ENCODE measurements at regions not wholly inside any gene's neighbourhood (a gene's known extent, or its start where the extent isn't known, plus 50 kb on each side); places are given as distances from the start of the nearest gene placed in this dataset.

- Histone ChIP-seq H3K27me3 (no peaks in the 10 kb centered on the region), H3K9ac (ENCODE audit: low read depth in 2 of 2, low read length in 2 of 2) (no peak overlapping the region), H3K36me3 (no peaks in the 10 kb centered on the region), H3K4me3 (no peak overlapping the region), H3K9me3 (no peaks in the 10 kb centered on the region), H3K27ac (no peak overlapping the region), H3K4me1 (no peaks in the 10 kb centered on the region)
- TF ChIP-seq CTCF (IDR thresholded peaks at IDR 0.05): no peak
- DNase-seq: no peak
- intact Hi-C loops (cut with DNase I): no loop called here
Measured at GRCh38 chr2:228652366-228652765, 470.9 kb upstream of the SPHKAP start.

- H3K36me3 ChIP-seq: no peaks in the 10 kb centered on the region
- no peaks in the 10 kb centered on the region for H3K27me3 ChIP-seq
- no peaks in the 10 kb centered on the region for H3K4me1 ChIP-seq
- intact Hi-C loops (cut with DNase I): no loop called here
- H3K27ac ChIP-seq: no peak overlapping the region
- no peak overlapping the region for H3K4me3 ChIP-seq
- no peaks in the 10 kb centered on the region for H3K9me3 ChIP-seq
- no peak for DNase-seq
- no peak for TF ChIP-seq CTCF (IDR thresholded peaks at IDR 0.05)
- H3K9ac ChIP-seq (ENCODE audit: low read depth in 2 of 2, low read length in 2 of 2): no peak overlapping the region
Measured at GRCh38 chr2:228649876-228650275, 468.4 kb upstream of the SPHKAP start.

GRCh38 chr2:228649447-228649846 lies 468.0 kb upstream of the SPHKAP start:
- Histone ChIP-seq H3K4me3 (no peak overlapping the region), H3K4me1 (no peaks in the 10 kb centered on the region), H3K27ac (no peak overlapping the region), H3K9ac (ENCODE audit: low read depth in 2 of 2, low read length in 2 of 2) (no peak overlapping the region), H3K9me3 (no peaks in the 10 kb centered on the region), H3K36me3 (no peaks in the 10 kb centered on the region), H3K27me3 (no peaks in the 10 kb centered on the region)
- DNase-seq: no peak
- TF ChIP-seq CTCF (IDR thresholded peaks at IDR 0.05): no peak
- intact Hi-C loops (cut with DNase I): no loop called here

- intact Hi-C loops (cut with DNase I): no loop called here
- Histone ChIP-seq H3K27ac (no peak overlapping the region), H3K4me1 (no peaks in the 10 kb centered on the region), H3K9me3 (no peaks in the 10 kb centered on the region), H3K4me3 (no peak overlapping the region), H3K36me3 (no peaks in the 10 kb centered on the region), H3K9ac (ENCODE audit: low read depth in 2 of 2, low read length in 2 of 2) (no peak overlapping the region), H3K27me3 (no peaks in the 10 kb centered on the region)
- no peak for DNase-seq
- no peak for TF ChIP-seq CTCF (IDR thresholded peaks at IDR 0.05)
Measured at GRCh38 chr2:228648541-228648940, 467.1 kb upstream of the SPHKAP start.

- no peak for TF ChIP-seq CTCF (IDR thresholded peaks at IDR 0.05)
- Histone ChIP-seq H3K9me3 (no peaks in the 10 kb centered on the region), H3K9ac (ENCODE audit: low read depth in 2 of 2, low read length in 2 of 2) (no peak overlapping the region), H3K36me3 (no peaks in the 10 kb centered on the region), H3K27me3 (no peaks in the 10 kb centered on the region), H3K4me1 (no peaks in the 10 kb centered on the region), H3K4me3 (no peak overlapping the region), H3K27ac (no peak overlapping the region)
- intact Hi-C loops (cut with DNase I): no loop called here
- no peak for DNase-seq
Measured at GRCh38 chr2:228646061-228646460, 464.6 kb upstream of the SPHKAP start.

- H3K36me3 ChIP-seq: no peaks in the 10 kb centered on the region
- intact Hi-C loops (cut with DNase I): no loop called here
- H3K4me1 ChIP-seq: no peaks in the 10 kb centered on the region
- H3K4me3 ChIP-seq: no peak overlapping the region
- H3K9ac ChIP-seq (ENCODE audit: low read depth in 2 of 2, low read length in 2 of 2): no peak overlapping the region
- no peak for TF ChIP-seq CTCF (IDR thresholded peaks at IDR 0.05)
- H3K9me3 ChIP-seq: no peaks in the 10 kb centered on the region
- H3K27ac ChIP-seq: no peak overlapping the region
- no peaks in the 10 kb centered on the region for H3K27me3 ChIP-seq
- DNase-seq: no peak
Measured at GRCh38 chr2:228644199-228644598, 462.7 kb upstream of the SPHKAP start.
